ENCODE measurements at regions not wholly inside any gene's neighbourhood (a gene's known extent, or its start where the extent isn't known, plus 50 kb on each side); places are given as distances from the start of the nearest gene placed in this dataset.
"Not testable (repeated sequence)": the region's sequence is repeated elsewhere in the genome, so short reads cannot be mapped to it uniquely, and the experiment has no call there.

DNA sequence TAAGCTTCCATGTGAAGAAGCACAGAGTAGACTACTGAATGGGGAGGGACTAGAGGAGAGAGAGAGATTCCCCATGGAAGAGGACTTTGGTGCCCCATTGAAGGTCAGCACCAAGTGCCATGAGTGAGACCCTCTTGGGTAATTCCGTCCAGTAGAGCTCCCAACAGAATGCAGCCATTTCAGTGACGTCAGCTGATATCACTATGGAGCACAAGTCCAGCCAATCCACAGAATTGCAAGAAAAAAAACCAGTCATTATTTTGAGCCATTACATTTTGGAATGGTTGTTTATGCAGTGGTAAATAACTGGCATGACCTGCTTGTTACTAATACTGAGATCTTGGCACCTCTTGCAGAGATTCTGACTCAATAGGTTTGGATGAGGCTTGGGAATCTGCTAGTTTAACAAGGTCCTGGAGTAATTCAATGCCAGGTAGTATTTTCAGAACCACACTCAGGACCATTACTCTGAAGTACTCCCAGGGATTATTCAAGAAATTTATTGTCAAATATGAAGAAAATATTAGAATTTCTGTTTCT is 52.6 kb upstream of the SP8 start:
- no peak for DNase-seq (ENCODE audit: insufficient read length, low spot score)
- FAIRE-seq: no peak

DNA sequence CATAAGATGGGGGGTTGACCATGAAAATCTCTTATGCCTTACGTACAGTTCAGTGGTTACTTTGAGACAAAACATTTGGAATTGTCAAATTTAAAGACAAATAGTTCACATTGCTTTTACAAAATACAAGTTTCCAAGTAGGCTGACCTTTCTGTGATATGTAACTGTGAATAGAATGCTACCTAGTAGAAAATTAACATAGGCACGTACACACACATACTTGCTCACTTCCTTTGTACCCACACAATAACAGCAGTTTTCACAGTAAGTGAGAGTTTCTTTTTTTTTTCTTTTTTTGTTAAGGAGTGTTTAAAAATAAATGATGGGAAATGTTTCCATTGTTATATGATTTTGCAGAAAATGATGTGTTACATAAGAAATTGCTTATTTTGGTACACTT is 53.3 kb upstream of the SP8 start:
- DNase-seq (ENCODE audit: insufficient read length, low spot score): no peak
- no peak for FAIRE-seq

DNA sequence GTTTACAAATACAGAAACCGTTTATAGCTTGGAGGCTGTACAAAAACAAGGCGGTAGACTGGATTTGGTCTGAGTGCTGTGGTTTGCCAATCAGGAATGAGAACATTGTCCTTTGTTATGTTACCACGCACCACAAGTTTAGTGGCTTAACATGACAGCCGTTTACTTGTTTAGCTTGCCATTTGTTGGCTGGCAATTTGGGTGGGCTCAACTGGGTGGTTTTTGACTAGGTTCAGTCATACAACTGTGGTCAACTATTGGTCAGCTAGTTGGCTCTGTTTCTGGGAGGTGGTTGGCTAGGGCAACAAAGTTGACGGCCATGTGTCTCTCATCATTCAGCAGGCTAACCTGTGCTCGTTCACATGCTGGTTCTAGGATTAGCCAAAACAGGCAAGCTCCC is 60.1 kb upstream of the SP8 start:
- DNase-seq (ENCODE audit: insufficient read length, low spot score): no peak
- FAIRE-seq: no peak

DNA sequence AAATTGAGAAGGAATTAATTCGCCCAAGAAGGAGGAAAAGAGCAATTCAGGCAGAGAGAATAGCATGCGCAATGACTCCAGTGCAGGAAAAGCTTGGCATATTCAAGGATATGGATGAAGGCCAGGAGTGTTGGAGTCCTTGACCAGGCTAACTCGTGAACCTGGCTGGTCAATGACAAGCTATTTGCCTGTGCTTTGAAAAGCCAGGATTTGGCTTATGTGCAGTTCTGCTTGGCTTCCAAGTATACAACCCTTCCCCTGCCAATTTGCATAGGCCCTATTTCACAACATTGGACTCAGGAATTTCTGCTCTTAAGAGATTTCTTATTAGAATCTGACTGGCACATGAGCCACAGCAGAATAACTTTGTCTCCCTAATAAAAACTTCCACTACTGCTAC is 72.3 kb upstream of the SP8 start:
- no peak for FAIRE-seq

DNA sequence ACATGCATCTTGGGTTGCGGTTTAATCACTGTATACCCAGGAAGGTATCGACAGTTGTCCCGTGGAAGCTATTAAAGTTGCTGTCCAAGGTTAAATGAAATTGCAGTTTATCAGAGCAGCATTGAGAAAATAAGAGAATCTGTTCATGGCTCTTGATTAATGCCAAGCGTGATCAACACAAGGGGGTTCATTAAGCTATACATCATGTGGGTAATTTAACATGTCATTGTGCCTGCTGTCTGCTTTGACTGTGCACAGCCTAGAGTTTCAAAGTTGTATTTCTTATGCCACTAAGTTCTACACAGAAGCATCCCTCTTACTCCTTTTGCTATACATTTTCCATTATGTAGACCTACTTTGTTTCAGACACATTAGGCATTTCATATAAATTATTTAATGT is 74.8 kb upstream of the SP8 start:
- FAIRE-seq: no peak
- DNase-seq (ENCODE audit: insufficient read length, low spot score): no peak

More for the DNA sequence above, 72.3 kb upstream of the SP8 start:
- no peak for DNase-seq (ENCODE audit: insufficient read length, low spot score)

DNA sequence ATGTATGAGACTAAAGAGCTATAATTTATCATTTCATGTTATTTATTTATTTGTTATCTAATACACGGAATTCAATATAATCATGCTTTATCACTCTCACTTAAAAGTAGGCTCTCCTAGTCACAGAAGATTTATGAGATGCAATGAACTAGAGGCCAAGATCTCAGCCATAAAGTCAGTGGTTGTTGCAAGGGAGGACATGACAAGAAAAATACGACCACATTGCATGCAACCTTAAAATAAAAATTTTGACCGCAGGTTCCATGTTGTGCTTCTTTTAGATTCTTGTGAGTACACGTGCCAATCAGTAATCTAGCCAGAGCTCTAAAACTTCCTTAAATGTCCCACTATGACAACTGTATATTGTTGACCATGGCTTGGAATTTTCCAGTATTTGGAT is 75.9 kb upstream of the SP8 start:
- no peak for DNase-seq (ENCODE audit: insufficient read length, low spot score)
- no peak for FAIRE-seq

DNA sequence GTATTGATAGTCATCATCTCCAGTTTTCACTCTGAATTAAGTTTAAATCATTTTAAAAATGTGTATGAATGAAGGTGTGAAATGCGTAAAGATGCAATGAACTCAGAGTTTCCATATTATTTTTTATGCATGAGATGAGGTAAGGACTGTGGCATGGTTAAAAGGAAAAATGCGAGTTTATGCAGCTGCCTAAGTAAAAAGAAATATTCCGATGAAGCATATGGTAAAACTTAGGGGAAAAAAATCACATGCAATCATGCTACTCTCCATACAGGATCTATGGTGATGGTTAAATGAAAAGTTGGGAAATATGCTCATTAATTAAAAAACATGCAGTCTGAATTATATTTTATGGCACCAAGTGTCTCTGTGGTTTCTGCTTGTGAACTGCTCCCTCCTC is 77.5 kb upstream of the SP8 start:
- DNase-seq (ENCODE audit: insufficient read length, low spot score) (no peak), FAIRE-seq (no peak)

DNA sequence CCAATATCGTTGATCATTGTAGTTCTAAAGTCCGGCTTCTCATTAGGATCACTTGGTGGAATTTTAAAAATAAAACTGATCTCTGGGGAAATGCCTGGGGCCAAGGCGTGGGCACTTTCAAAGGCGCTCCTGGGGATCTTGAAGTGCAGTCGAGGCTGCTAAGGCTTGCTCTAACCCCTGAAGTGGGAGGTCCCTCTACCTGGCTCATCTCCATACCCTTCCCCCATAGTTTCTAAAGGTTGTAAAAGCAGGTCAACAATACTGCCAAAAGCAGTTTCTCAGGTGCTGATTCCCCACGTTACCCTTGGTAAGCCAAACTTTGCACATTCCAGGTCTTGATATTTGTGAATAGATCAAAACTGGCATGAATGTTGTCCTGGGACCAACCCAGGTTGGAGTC is 79.0 kb upstream of the SP8 start:
- no peak for DNase-seq (ENCODE audit: insufficient read length, low spot score)
- FAIRE-seq: no peak

DNA sequence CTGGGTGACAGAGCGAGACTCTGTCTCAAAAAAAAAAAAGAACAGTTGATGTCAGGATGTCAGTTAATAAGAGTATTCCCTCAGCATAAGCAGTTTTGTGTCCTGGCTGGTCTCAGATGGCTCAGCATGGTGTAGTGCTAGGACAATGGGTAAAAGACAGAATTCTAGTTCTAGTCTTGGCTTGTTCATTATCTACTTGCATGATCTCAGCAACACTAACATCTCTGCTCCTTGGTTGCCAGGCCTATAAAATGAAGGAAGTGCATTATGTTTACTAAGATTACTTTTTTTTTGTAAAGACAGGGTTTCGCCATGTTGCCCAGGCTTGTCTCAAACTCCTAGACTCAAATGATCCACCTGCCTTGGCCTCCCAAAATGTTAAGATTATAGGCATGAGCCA is 84.3 kb upstream of the SP8 start:
- FAIRE-seq: no peak

DNA sequence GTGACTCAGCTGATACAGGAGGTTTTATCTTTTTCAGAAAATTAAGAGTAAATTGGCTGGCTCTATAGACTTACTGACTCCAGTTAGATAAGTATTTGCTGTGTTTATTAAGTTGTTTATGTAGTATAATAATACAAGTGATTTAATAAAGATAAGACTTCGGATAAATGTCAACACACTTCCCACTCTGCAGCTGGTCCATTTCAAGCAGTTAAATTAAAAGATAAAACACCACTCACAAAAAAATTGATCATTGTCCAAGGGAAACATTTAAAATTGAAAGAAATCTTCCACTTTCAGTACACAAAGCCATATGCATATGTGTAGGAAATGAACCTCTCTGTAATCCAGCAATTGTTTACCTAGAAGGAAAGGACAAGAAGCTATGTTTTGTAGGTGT is 106.1 kb upstream of the SP8 start:
- DNase-seq (ENCODE audit: insufficient read length, low spot score) (no peak), FAIRE-seq (no peak)

More for the DNA sequence above, 84.3 kb upstream of the SP8 start:
- no peak for DNase-seq (ENCODE audit: insufficient read length, low spot score)

DNA sequence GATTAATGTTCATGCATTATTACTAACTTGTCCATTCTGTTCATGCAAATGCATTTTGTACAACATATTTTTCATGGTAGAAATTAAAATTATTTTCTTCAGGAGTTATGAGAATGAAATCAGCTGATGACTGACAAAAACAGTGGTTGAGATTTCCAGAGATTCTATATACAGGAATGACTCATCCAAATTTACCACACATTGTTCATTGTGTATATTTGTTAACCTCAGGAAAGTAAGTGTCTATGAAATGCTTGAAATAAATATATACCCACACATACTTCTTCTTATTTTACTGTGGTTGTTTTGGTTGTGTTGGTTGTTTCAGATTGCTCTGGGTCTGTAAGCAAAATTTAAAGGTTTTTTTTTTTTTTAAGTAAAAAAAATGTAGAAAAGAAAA is 108.1 kb upstream of the SP8 start:
- FAIRE-seq (no peak), DNase-seq (ENCODE audit: insufficient read length, low spot score) (no peak)

DNA sequence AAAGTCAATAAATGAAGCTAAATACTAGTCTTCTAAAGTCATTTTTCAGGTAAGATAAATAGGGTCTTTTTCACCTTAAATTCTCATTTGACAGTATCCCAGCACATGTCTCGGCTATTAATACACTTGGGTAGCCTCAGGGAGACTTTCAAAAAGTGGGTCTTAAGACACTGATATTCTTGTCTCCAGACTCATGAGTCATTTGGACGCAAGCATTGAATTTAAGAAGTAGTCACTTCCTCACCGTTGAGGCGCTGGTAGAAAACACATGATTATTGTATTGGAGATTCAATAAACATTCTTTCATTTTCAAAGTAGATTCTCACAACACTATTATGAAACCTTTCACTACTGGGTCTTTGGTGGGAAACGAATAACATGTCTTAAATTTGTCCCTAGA is 108.9 kb upstream of the SP8 start:
- FAIRE-seq (no peak), DNase-seq (ENCODE audit: insufficient read length, low spot score) (no peak)

DNA sequence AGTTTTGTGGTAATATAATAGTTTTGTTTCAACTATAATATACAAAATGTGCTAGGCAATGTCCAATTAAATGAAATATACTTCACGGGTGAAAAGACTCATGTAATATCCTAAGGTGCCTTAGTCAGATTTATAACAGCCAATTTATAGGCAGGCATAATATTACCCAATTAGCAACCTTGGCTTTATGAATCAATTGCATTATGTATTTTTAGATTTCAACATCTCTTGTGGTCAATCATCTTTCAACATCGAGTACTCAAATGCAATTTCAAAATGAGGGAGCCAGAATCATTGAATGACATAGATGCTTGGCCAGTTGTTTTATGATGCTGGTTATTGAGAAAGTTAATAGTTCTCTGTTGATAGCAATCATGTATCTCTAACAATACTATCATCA is 110.3 kb upstream of the SP8 start:
- FAIRE-seq (no peak), DNase-seq (ENCODE audit: insufficient read length, low spot score) (no peak)

DNA sequence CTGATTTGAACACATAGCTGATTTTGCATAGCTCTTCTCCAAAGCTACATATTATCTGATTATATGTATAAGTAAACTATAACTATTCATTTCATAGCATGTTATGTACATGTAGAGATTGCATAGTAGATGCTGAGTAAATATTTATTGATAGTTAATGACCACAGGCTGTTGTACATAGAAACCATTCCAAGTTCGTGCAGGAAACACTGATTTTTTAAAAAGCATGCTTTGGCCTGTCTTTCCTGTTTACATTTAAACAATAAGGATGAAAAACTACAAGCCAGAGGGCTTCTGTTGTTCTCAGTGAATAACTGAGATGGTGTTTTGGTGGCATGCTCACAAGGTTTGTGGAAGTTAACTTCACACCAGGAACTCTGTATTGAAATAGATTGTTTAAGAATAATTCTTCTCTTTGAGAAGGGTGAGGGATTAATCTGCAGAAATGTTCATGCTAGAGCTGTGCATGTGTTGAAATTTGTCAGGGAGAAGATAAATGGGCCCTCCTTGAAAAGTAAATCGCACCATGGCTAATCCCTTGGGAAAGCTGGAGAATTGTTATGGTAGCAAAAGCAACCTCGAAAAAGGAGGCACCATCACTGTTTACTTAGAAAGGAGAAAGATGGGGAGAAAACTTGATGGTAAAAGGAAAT is 120.2 kb upstream of the SP8 start:
- DNase-seq (ENCODE audit: insufficient read length, low spot score): no peak
- FAIRE-seq: no peak

DNA sequence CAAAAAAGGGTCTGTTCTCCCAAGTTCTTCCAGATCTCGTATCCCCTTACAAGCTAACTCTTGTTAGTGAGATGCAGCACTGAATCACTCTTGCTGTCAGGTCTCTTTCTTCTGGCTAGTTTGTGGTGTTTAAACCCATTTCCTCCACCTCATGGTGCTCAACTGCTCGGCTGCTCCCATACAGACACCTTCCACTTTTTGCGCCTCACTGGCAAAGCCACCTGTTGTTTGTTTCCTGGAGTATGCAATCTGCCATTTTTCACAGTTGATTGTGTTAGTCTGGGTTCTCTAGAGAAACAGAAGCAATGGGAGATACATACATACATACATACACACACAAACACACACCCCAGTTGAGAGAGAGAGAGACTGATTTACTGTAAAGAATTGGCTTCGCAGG is 124.4 kb upstream of the SP8 start:
- FAIRE-seq (no peak), DNase-seq (ENCODE audit: insufficient read length, low spot score) (no peak)

DNA sequence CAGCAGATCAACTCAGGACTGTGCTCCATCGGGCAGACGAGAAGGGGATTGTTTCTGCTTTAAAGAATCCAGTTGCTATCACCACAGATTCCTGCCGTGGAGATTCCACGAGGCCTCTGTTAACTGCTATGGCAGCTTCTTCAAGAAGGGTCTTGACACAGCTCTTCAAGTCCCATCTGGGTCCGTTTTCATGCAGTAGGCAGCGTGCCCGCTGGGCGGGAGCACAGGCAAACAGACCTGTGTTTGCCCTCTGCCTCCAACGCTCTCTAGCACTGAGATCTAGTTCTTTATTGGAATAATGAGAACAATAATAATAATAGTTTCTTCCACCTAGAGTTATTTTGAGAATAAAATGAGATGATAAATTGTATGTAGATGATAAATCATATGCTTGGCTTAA is 127.2 kb upstream of the SP8 start:
- FAIRE-seq: no peak
- DNase-seq (ENCODE audit: insufficient read length, low spot score): no peak

DNA sequence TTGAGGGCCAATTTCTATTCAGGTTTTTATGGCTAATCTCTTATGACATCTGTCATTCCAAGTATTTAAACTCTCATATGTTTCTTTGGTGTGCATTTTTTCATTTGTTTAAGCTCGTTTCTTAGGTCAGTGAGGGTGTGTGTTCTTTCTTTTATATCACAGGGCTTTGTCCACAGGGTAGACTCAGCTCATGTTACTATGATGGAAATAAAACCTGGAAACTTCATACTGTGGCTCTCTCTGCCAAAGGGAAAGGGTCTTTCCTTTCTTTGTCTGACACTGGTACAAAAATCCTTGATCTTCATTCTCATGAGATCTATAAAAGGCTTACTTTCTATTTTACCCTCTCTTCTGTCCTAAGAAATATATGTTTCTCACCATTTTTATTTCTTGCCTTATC is 129.6 kb upstream of the SP8 start:
- FAIRE-seq (no peak), DNase-seq (ENCODE audit: insufficient read length, low spot score) (no peak)

DNA sequence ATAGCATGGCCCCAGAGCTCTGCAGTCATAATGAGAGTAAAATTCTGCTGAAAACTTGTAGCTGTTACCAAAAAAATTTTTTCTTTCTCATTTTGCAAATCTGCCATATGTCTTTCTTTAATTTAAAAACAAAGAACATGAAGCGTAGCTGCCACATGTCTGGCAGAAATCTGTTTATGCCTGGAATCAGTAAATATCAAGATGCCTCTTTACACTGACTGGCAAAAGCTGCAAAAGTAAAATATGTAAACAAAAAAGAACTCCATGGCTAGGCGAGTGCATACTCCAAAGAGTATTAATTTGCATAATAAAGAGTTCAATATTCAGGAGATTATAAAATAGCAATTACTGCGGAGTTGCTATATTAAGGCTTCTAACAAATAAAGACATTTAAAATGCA is 130.9 kb upstream of the SP8 start:
- DNase-seq (ENCODE audit: insufficient read length, low spot score): no peak
- FAIRE-seq: no peak

DNA sequence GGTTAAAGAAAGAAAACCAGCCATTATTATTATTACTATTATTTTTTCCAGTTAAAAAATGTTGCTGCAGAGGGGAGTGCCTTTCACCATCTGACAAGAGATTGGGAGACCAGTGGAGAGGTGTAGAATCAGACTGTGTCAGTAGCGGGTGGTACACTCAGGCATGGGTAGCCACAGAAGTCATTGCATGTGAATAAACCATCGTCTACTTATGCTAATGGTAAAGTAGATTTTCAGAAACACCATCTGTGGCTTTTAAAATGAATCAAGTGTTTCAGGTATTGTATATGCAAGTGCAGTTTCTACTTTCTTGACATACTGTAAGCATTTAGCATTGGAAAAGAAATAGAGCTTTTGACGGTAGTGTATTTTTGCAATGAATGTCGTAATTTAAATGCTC is 131.5 kb upstream of the SP8 start:
- no peak for DNase-seq (ENCODE audit: insufficient read length, low spot score)
- no peak for FAIRE-seq

DNA sequence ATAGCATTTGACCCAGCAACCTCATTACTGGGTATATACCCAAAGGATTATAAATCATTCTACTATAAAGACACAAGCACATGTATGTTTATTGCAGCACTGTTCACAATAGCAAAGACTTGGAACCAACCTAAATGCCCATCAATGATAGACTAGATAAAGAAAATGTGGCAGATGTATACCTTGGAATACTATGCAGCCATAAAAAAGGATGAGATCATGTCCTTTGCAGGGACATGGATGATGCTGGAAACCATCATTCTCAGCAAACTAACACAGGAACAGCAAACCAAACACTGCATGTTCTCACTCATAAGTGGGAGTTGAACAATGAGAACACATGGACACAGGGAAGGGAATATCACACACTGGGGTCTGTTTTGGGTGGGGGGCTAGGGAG is 140.5 kb upstream of the SP8 start:
- DNase-seq (ENCODE audit: insufficient read length, low spot score); FAIRE-seq: not testable (repeated sequence)

DNA sequence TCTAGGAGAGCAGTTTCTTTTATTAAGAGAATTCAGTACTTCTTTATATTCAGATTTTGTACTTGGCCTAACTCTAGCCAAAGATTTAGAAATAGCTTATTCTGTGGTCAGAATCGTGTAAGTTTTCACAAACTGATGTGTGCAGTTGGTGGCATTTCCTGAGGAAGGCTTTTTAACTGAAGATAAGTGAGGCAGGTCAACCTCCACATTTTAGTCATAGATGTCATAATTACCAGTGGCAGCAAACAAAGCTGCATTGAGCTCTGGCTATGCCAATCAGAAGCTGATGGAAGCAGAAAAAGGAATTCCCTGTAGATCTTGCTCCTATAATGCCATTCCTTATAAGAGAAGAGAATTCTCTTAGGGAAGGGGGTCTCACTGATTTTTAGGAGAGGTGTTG is 141.3 kb upstream of the SP8 start:
- DNase-seq (ENCODE audit: insufficient read length, low spot score): no peak
- FAIRE-seq: no peak

DNA sequence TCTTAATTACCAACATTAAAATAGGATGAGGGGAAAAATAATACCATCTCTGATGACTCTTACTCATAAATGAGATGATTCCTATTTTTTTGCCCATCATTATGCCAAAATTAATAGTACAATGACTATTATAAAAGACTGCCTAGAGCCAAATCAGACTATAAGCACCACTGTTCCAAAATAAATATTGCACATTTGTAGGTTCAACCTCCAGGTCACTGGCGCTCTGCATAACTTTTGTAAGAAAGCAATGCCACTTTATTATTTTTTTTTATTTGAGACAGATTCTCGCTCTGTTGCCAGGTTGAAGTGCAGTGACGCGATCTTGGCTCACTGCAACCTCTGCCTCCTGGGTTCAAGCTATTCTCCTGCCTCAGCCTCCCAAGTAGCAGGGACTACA is 142.5 kb upstream of the SP8 start:
- FAIRE-seq (no peak), DNase-seq (ENCODE audit: insufficient read length, low spot score) (no peak)

DNA sequence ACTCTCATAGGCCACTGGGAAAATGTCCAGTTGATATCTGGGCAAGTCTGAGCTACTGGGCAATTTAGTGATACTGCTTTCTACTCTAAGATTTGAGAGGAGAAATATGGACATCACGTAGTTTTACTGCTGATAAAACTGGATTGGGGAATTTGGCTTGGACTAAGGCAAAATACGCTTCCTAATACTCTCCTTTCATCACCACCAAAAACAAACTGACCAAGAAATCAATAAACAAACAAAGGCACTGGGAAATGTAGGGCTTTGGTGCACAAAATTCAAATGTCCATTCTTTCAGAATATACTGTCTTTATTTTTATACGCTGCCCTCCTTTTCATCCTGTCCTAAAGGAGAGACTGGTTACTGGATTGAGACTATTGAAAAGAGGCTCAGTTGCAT is 145.1 kb upstream of the SP8 start:
- no peak for FAIRE-seq
- no peak for DNase-seq (ENCODE audit: insufficient read length, low spot score)

All from HTR-8/SVneo (cell line).